DOHH2 (cell line): ENCODE measurements at regions not wholly inside any gene's neighbourhood (a gene's known extent, or its start where the extent isn't known, plus 50 kb on each side); places are given as distances from the start of the nearest gene placed in this dataset.

Source experiments
- H3F3A ChIP-seq: fragments of 200-600 bp; sonication (generic), shearing (Covaris generic); 2 replicates; pipeline ENCODE4 v1.6.0; 2016; ENCODE audit warnings: antibody characterized with exemption, mild to moderate bottlenecking; ENCODE audit not compliant: control insufficient read depth, insufficient read depth
- H3K27ac ChIP-seq: fragments of 200-600 bp; sonication (generic); 2 replicates; pipeline ENCODE4 v1.5.1; 2014; ENCODE audit warnings: low read depth, mild to moderate bottlenecking, low read length, moderate library complexity
- H3K27me3 ChIP-seq: fragments of 200-600 bp; sonication (generic); 2 replicates; pipeline ENCODE4 v1.6.1; 2014; ENCODE audit warnings: mild to moderate bottlenecking, low read length, mixed read lengths; ENCODE audit not compliant: control insufficient read depth
- H3K36me3 ChIP-seq: fragments of 200-600 bp; sonication (generic); 2 replicates; pipeline ENCODE4 v1.6.1; 2014; ENCODE audit warnings: mild to moderate bottlenecking, low read length, moderate library complexity, mixed read lengths; ENCODE audit not compliant: control insufficient read depth
- H3K4me1 ChIP-seq: fragments of 200-600 bp; sonication (generic); 2 replicates; pipeline ENCODE4 v1.6.1; 2014; ENCODE audit warnings: mild to moderate bottlenecking, low read length, mixed read lengths; ENCODE audit not compliant: control insufficient read depth
- H3K4me2 ChIP-seq: fragments of 200-600 bp; sonication (generic); 2 replicates; pipeline ENCODE4 v1.6.0; 2014; ENCODE audit warnings: mild to moderate bottlenecking, low read length, moderate library complexity
- H3K4me3 ChIP-seq: fragments of 200-600 bp; sonication (generic); 2 replicates; pipeline ENCODE4 v1.5.1; 2014; ENCODE audit warnings: mild to moderate bottlenecking, low read length, mixed read lengths
- H3K79me2 ChIP-seq: fragments of 200-600 bp; sonication (generic); 2 replicates; pipeline ENCODE4 v1.6.1; 2014; ENCODE audit warnings: mild to moderate bottlenecking, low read length, mixed read lengths; ENCODE audit not compliant: control insufficient read depth
- H3K9me2 ChIP-seq: fragments of 200-600 bp; sonication (generic); replicated peaks from 2 replicates; pipeline ENCODE4 v1.6.1; 2014; ENCODE audit warnings: mild to moderate bottlenecking, low read length, mixed read lengths; ENCODE audit not compliant: control insufficient read depth
- H3K9me3 ChIP-seq: fragments of 200-600 bp; sonication (generic); 2 replicates; pipeline ENCODE4 v1.6.1; 2014; ENCODE audit warnings: antibody characterized with exemption, low read length, mixed read lengths; ENCODE audit not compliant: control insufficient read depth, insufficient read depth
- H4K20me1 ChIP-seq: fragments of 200-600 bp; sonication (generic); 2 replicates; pipeline ENCODE4 v1.6.0; 2014; ENCODE audit warnings: low read depth, mild to moderate bottlenecking, antibody characterized with exemption, low read length, moderate library complexity; ENCODE audit not compliant: control insufficient read depth, insufficient read depth
- CTCF ChIP-seq: fragments of 200-600 bp; sonication (generic); IDR thresholded peaks from one replicate; pipeline ENCODE4 v1.5.1; 2014; ENCODE audit warnings: antibody characterized with exemption, mild to moderate bottlenecking, low read depth, low read length; ENCODE audit not compliant: poor library complexity, severe bottlenecking
- EZH2phosphoT487 ChIP-seq: fragments of 200-600 bp; sonication (generic); IDR thresholded peaks from 2 replicates; pipeline ENCODE4 v1.6.1; 2017; ENCODE audit warnings: borderline replicate concordance, mild to moderate bottlenecking, antibody characterized with exemption, low read length, moderate library complexity, mixed read lengths

- Histone ChIP-seq H3K4me1 (no peaks in the 10 kb centered on the region), H4K20me1 (no peaks in the 10 kb centered on the region), H3F3A (no peaks in the 10 kb centered on the region), H3K79me2 (no peaks in the 10 kb centered on the region), H3K4me2 (no peak overlapping the region), H3K27ac (no peak overlapping the region), H3K9me3 (no peaks in the 10 kb centered on the region), H3K36me3 (no peaks in the 10 kb centered on the region), H3K9me2 (no peaks in the 10 kb centered on the region), H3K4me3 (no peak overlapping the region), H3K27me3 (peaks cover 3% of the 10 kb centered on the region; the same call in 1 of the 2 replicates)
- TF ChIP-seq EZH2phosphoT487: no peak
Measured at GRCh38 chr17:74006371-74006770, 197.1 kb upstream of the RPL38 start.

- peak; percentile 59 for TF ChIP-seq CTCF
- no peak for TF ChIP-seq EZH2phosphoT487
- Histone ChIP-seq H3K4me2 (no peak overlapping the region), H3K27ac (no peak overlapping the region), H3K4me3 (no peak overlapping the region), H3K4me1 (no peaks in the 10 kb centered on the region), H3K9me3 (no peaks in the 10 kb centered on the region), H3K36me3 (no peaks in the 10 kb centered on the region), H3K27me3 (peaks cover 10% of the 10 kb centered on the region), H4K20me1 (no peaks in the 10 kb centered on the region), H3K9me2 (no peaks in the 10 kb centered on the region), H3F3A (no peaks in the 10 kb centered on the region), H3K79me2 (no peaks in the 10 kb centered on the region)
Measured at GRCh38 chr17:74008196-74008595, 195.3 kb upstream of the RPL38 start.

- H3K4me3 ChIP-seq: no peak overlapping the region
- TF ChIP-seq EZH2phosphoT487 (no peak), CTCF (no peak)
- H3K36me3 ChIP-seq: no peaks in the 10 kb centered on the region
- no peaks in the 10 kb centered on the region for H3K9me3 ChIP-seq
- H3K79me2 ChIP-seq: no peaks in the 10 kb centered on the region
- no peaks in the 10 kb centered on the region for H3F3A ChIP-seq
- H3K4me1 ChIP-seq: no peaks in the 10 kb centered on the region
- H3K4me2 ChIP-seq: no peak overlapping the region
- no peak overlapping the region for H3K27ac ChIP-seq
- H3K27me3 ChIP-seq: peaks cover 18% of the 10 kb centered on the region
- no peaks in the 10 kb centered on the region for H4K20me1 ChIP-seq
- H3K9me2 ChIP-seq: no peaks in the 10 kb centered on the region
Measured at GRCh38 chr17:74009056-74009625, 194.3 kb upstream of the RPL38 start.

- H3K4me1 ChIP-seq: no peaks in the 10 kb centered on the region
- no peaks in the 10 kb centered on the region for H4K20me1 ChIP-seq
- no peaks in the 10 kb centered on the region for H3K9me2 ChIP-seq
- H3K36me3 ChIP-seq: no peaks in the 10 kb centered on the region
- no peak overlapping the region for H3K4me3 ChIP-seq
- H3K79me2 ChIP-seq: no peaks in the 10 kb centered on the region
- no peak overlapping the region for H3K27ac ChIP-seq
- peaks cover 26% of the 10 kb centered on the region for H3K27me3 ChIP-seq
- H3F3A ChIP-seq: no peaks in the 10 kb centered on the region
- no peaks in the 10 kb centered on the region for H3K9me3 ChIP-seq
- H3K4me2 ChIP-seq: no peak overlapping the region
- TF ChIP-seq CTCF: no peak
- no peak for TF ChIP-seq EZH2phosphoT487
Measured at GRCh38 chr17:74010903-74011302, 192.6 kb upstream of the RPL38 start.
